DMS153 (cell line): ENCODE measurements at regions not wholly inside any gene's neighbourhood (a gene's known extent, or its start where the extent isn't known, plus 50 kb on each side); places are given as distances from the start of the nearest gene placed in this dataset.

Experiments
- DNase-seq: peaks from one replicate; lab custom pipeline; 2025; lab: John Stamatoyannopoulos, UW

DNA sequence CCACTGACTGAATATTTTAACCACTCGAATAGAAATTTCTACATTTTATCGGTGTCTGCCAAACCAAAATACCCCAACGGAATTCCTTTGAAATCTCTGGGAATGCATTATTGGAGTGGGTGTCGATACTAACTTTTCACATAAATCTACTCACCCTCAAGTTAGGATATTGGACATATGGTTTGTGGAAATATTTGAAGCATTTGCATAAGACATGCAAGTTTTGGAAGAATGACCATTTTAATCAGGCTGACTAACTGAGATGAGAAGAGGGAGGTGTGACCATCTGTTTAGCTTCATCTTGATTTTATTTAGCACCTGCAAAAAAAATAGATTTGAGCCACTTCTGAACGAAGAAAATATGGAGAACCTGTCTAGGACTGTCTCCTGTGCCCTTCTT lies 61.2 kb downstream of the KLF6 start:
- DNase-seq = no peak

- no peak for DNase-seq
Measured at GRCh38 chr10:3720228-3721019, 64.6 kb downstream of the KLF6 start.

GRCh38 chr10:3719024-3719843 lies 65.8 kb downstream of the KLF6 start:
- DNase-seq = no peak

- DNase-seq = no peak
Measured at GRCh38 chr10:3716093-3716492, 68.9 kb downstream of the KLF6 start.

DNA sequence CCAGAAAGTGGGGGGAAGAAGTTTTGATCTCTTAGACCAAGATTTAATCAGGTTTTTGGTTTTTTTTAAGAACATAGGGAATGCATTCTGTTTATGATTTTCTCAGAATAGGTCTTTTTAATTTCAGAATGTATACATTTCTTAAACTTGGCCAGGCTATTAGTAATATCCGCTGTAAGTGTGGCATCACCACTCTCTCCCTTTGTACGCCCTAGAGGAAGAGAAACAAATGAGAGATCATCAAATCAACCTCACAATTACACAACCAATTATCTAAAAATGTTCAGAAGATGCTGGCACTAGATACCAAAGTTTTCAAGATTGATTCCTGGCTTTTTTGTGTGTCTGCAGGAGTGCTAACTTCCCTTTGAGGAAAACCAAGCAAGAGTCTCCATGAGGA lies 70.0 kb downstream of the KLF6 start:
- DNase-seq = no peak

GRCh38 chr10:3714531-3714930 lies 70.5 kb downstream of the KLF6 start:
- no peak for DNase-seq

- no peak for DNase-seq
Measured at GRCh38 chr10:3712707-3713106, 72.3 kb downstream of the KLF6 start.

GRCh38 chr10:3711918-3712317 lies 73.1 kb downstream of the KLF6 start:
- no peak for DNase-seq

- no peak for DNase-seq
Measured at GRCh38 chr10:3710764-3711163, 74.2 kb downstream of the KLF6 start.

GRCh38 chr10:3709456-3710060 lies 75.5 kb downstream of the KLF6 start:
- no peak for DNase-seq

DNA sequence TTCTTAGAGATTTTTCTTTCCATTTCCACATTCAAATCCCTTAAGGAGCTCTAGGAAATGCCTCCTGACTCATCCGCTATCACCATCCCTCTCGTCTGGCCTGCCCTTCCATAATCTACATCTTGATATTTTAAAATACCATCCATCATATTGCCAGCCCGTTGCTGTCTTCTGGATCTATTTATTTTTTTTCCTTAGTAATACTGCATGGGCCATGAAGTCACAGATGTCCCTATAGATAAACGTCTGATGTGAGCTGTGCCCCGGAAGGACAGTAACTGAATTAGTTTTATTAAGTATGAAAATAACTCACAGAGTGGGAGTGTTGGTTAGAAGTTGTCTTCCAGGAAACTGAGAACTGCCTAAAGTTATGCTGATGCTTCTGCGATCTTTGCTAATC lies 76.2 kb downstream of the KLF6 start:
- no peak for DNase-seq

- DNase-seq = no peak
Measured at GRCh38 chr10:3704565-3705325, 80.3 kb downstream of the KLF6 start.

GRCh38 chr10:3702569-3702968 lies 82.4 kb downstream of the KLF6 start:
- DNase-seq = no peak

DNA sequence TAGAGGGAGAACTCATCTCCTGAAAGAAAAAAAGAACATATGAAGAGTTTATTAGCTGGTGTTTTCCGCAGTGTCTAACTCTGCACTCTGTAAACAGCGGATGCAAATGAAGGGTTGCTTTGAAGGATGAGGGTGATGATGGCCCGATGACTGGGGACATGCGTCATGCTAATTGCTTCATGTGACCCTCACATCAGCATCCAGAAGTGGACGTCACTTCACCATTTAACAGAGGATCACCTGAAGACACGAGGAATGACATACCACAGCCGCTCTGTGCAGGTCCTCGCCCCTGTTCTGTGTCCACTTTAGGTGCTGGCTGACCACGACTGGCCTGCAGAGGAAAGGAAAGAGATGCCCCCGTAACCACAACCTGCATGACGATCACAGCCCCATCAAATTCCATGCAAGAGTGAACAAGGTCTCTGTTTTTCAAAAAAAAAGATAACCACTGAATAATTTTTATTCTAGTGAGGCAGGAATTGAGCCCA lies 82.9 kb downstream of the KLF6 start:
- no peak for DNase-seq

- DNase-seq = no peak
Measured at GRCh38 chr10:3701491-3701890, 83.5 kb downstream of the KLF6 start.

DNA sequence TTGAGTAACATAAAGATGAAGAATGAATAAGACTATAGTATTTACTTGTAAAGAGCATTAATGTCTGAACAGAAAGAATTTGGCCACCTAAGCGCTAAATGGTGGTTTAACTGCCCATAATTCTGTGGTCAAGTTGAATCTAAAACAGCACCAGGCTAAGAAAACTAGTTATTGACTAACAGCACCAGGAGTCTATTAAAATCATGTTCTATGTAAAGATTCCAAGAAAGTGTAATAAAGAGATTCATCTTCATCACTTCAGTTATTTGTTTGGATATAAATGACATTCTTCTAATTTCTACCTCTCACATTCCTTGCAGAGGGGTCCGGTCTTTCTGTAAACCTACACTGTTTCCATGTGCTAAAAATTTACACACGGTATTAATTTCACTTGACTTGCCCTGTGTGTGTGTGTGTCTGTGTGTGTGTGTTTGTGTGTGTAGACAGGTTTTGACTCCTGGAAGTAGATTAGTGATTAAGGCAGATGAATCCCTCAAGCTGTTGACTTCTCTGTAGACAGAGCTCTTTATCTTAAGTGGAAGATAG lies 84.4 kb downstream of the KLF6 start:
- no peak for DNase-seq

- DNase-seq = no peak
Measured at GRCh38 chr10:3699916-3700315, 85.1 kb downstream of the KLF6 start.

GRCh38 chr10:3698312-3698711 lies 86.7 kb downstream of the KLF6 start:
- no peak for DNase-seq

DNA sequence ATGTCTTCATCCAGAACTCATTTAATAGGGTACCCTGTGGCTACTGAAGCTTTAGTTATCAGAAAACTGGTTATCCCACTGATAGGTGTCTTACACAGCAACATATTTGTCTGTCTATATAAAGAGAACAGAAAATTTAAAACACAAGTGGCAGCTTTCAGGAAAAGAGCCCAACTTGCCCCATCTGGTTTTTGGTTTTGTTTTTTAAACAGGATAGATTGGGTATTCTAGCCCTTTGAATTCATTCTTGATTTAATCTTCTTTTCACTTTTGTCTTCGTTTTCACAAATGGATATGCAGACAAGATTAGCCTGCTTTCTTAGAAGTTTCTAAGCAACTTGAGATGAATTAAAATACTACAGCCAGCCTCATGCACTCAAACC lies 91.3 kb downstream of the KLF6 start:
- no peak for DNase-seq

DNA sequence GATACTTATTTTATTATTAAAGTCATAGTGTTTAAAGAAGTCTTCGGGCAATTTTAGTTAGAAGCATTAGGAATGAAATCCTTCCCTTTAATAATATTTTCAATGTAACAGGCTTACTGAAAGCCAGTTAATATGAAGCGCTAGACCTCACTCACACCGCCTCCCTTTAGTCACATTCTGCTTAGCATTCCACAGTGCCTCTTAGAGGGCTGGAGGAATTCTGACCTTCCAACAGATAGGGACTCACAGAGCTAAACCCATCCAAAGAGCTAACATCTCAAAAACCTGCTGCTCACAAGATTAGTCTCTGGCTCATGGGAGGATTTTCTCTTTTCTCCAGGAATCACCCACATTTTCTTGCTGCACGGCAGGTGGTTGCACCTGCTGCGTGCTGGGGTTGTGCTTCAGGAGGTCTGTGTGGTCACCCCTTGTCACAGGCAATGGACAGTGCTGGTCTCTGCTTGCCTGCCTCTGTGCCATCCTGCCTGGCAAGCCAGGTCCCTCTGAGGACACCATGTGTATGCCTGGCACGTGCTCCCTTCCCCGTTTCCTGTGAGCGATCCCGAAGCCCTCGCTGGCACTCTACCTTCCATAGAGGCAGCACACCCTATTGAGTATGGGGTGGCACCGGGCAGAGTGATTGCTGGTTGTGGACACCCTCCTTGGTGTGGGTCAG lies 91.8 kb downstream of the KLF6 start:
- DNase-seq = no peak

DNA sequence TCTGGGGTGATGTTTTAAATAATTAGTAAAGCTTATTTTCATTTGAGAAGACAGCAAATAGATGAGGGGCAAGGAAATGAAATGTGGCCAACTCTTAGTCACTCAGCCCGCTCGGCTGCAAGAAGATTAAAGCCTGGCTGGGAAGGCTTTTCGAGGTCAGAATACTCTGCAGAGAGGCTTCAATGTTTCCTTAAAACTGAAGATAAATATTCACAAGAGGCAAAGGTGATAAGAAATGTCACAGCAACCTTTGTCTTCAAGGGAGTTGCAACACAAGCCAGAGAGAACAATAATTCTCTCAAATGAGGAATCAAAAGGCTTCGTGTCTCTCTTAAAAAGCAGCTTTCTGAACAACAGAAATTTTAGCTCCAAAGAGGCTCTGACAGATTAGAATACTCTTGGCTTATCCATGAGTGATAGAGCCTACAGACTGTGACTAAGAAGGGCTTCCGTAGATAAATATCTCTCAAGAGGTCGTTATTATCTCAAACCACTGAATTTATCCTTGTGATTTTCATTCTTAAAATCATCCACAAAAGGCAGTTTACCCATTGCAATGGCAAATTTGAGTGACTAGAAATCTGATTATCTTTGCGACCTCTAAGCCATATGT lies 92.5 kb downstream of the KLF6 start:
- DNase-seq = no peak
